ENCODE measurements at regions not wholly inside any gene's neighbourhood (a gene's known extent, or its start where the extent isn't known, plus 50 kb on each side); places are given as distances from the start of the nearest gene placed in this dataset.

DNA sequence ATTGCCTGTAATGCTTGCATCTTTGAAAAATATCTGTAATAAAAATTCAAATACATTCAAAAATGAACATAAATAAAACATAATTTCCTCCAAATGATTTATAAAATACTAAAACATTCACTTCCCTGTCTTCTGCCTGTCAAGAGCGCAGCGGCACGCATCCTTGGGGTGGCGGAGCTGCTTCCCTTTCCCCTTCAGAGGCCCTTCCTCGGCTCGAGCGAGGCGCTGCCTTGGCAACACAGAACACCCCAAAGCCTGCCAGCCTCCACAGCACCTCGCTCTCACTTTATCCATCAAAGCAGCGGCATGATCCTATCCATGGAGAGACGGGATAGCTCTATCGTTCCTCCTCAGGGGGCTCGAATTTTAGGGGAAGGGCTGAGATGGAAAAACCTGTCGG is 146.2 kb downstream of the GXYLT1 start:
- ChIA-PET CTCF (no interaction called here), POLR2A (ENCODE audit: unreplicated experiment) (no interaction called here)
- H3K27ac ChIP-seq (ENCODE audit: insufficient read depth, low read length) = no peak overlapping the region
- no peak overlapping the region for H4K8ac ChIP-seq (ENCODE audit: low read depth in 2 of 2, low read length in 2 of 2)
- dilution Hi-C loops (cut with HindIII; ENCODE audit: low sequenced_read_pairs, unreplicated experiment) (no loop called here), intact Hi-C loops (cut with micrococcal nuclease) (no loop called here), in situ Hi-C loops (cut with MboI; ENCODE audit: low sequenced_read_pairs) (no loop called here)
- no peak overlapping the region for H2AK9ac ChIP-seq (replicated peaks; ENCODE audit: low read depth, low read length, poor library complexity)
- no peak overlapping the region for H3K23ac ChIP-seq (ENCODE audit: low read depth, low read length)
- no peak for DNase-seq
- no peak overlapping the region for H2BK20ac ChIP-seq (ENCODE audit: low read depth, low read length)
- H2AK5ac ChIP-seq (ENCODE audit: low read depth, low read length) = no peak overlapping the region
- no peaks in the 10 kb centered on the region for H3K9me3 ChIP-seq (ENCODE audit: control insufficient read depth, insufficient read depth, low read length)
- no CpG with 5 or more reads among the region's 14 CpGs for WGBS, 2 experiments (ENCODE audit: extremely low coverage in 2 of 2, insufficient read length in 1 of 2)
- no peaks in the 10 kb centered on the region for H4K20me1 ChIP-seq (ENCODE audit: insufficient read depth, low read length)
- H3K4me1 ChIP-seq (ENCODE audit: control insufficient read depth, insufficient read depth, low read length) = no peaks in the 10 kb centered on the region
- H3K4me2 ChIP-seq (ENCODE audit: low read depth, low read length) = no peak overlapping the region
- no peak overlapping the region for H2BK15ac ChIP-seq (ENCODE audit: low read depth, low read length)
- H3K18ac ChIP-seq (ENCODE audit: low read depth, low read length) = no peak overlapping the region
- no peak overlapping the region for H2AFZ ChIP-seq (replicated peaks; ENCODE audit: low read length, poor library complexity)
- H4K91ac ChIP-seq (ENCODE audit: insufficient read depth, low read depth, low read length) = no peak overlapping the region
- H2BK120ac ChIP-seq (ENCODE audit: low read depth, low read length) = no peak overlapping the region
- H4K5ac ChIP-seq (ENCODE audit: low read depth, low read length) = no peak overlapping the region
- no peak overlapping the region for H3K4me3 ChIP-seq (ENCODE audit: insufficient read depth, low read depth, low read length)
- no peaks in the 10 kb centered on the region for H3K27me3 ChIP-seq (ENCODE audit: control insufficient read depth, insufficient read depth, low read length)
- no peaks in the 10 kb centered on the region for H3K36me3 ChIP-seq (ENCODE audit: control insufficient read depth, insufficient read depth, low read length)
- no peak overlapping the region for H3K56ac ChIP-seq (ENCODE audit: extremely low read depth, insufficient read depth, low read length)
- TF ChIP-seq MAFK (IDR thresholded peaks at IDR 0.05; ENCODE audit: low read depth, low read length) (no peak), MXI1 (IDR thresholded peaks at IDR 0.05; ENCODE audit: borderline replicate concordance, low read depth, low read length) (no peak), BHLHE40 (IDR thresholded peaks at IDR 0.05; ENCODE audit: low read depth, low read length) (no peak)
- H3K14ac ChIP-seq (replicated peaks; ENCODE audit: low read depth, low read length) = no peak overlapping the region
- no peak overlapping the region for H3K4ac ChIP-seq (ENCODE audit: low read depth, low read length)
- no peaks in the 10 kb centered on the region for H3K79me1 ChIP-seq (ENCODE audit: low read depth in 1 of 2, low read length in 2 of 2)
- H2BK5ac ChIP-seq (ENCODE audit: low read depth, low read length, poor library complexity, severe bottlenecking) = no peak overlapping the region
- H3K9ac ChIP-seq (ENCODE audit: low read depth, low read length) = no peak overlapping the region
- no TSS peak for BruUV-seq (replicated peaks)
- no peak for ATAC-seq (ENCODE audit: low read depth)
- H3K9me1 ChIP-seq (ENCODE audit: insufficient read depth, low read length) = no peaks in the 10 kb centered on the region

Measured in IMR-90 (cell line).